Activated CD8-positive, alpha-beta T cell treated with anti-CD3 and anti-CD28 coated beads, Interleukin-2, amount 10 ng/mL, durations not matched to agents 7 days and 5 days (primary cell): ENCODE measurements at regions not wholly inside any gene's neighbourhood (a gene's known extent, or its start where the extent isn't known, plus 50 kb on each side); places are given as distances from the start of the nearest gene placed in this dataset.
"Not testable (repeated sequence)": the region's sequence is repeated elsewhere in the genome, so short reads cannot be mapped to it uniquely, and the experiment has no call there.

Source experiments
- ATAC-seq: fragments of 150-1000 bp; cut with Tn5 transposase; one replicate; pipeline ENCODE4 v1.10.0; 2021; ENCODE audit warnings: moderate library complexity
- CTCF ChIA-PET: fragments of 350-600 bp; sonication (Branson Sonifier 250); formaldehyde crosslinking; loops from one replicate; lab custom pipeline; 2021; ENCODE audit warnings: antibody characterized with exemption; lab: Charles Lee
- POLR2A ChIA-PET: fragments of 350-600 bp; sonication (Branson Sonifier 250); formaldehyde crosslinking; loops from one replicate; lab custom pipeline; 2021; ENCODE audit warnings: antibody characterized with exemption; lab: Charles Lee
- DNase-seq: peaks from one replicate; pipeline ENCODE4 v3.0.0-alpha.2; 2020
- H3K27ac Mint-ChIP-seq: one replicate; pipeline ENCODE4 v1.8.0; 2021; ENCODE audit warnings: mild to moderate bottlenecking, mixed read lengths
- H3K27me3 Mint-ChIP-seq: one replicate; pipeline ENCODE4 v1.8.0; 2021; ENCODE audit warnings: low read depth, mixed read lengths
- H3K36me3 Mint-ChIP-seq: one replicate; pipeline ENCODE4 v1.8.0; 2021; ENCODE audit warnings: low read depth, mixed read lengths
- H3K4me1 Mint-ChIP-seq: one replicate; pipeline ENCODE4 v1.8.0; 2021; ENCODE audit warnings: low read depth, mixed read lengths
- H3K4me3 Mint-ChIP-seq: one replicate; pipeline ENCODE4 v1.8.0; 2021; ENCODE audit warnings: mild to moderate bottlenecking, mixed read lengths
- H3K9me3 Mint-ChIP-seq: one replicate; pipeline ENCODE4 v1.8.0; 2022; ENCODE audit warnings: mixed read lengths; ENCODE audit not compliant: insufficient read depth

DNA sequence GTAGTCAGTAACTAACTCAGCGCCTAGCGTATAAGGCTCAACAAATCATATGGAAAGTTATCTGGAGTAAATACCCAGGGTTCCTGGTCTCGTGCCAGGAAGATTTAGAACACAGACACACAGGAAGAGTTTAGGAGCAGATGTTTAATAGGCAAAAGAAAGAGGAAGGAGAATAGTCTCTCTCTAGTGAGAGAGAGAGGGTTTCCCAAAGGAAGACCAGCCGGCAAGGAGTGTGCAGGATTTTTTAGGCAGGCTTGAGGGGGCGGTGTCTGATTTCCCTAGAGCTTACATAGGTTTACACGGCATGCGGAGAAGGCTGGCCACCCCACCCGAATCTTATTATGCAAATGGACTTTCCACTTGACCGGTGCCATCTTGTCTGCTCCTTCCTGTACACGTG, 284.0 kb upstream of the FRG1 start:
- Mint-ChIP-seq H3K27me3 (no peaks in the 10 kb centered on the region), H3K36me3 (no peaks in the 10 kb centered on the region), H3K9me3 (no peaks in the 10 kb centered on the region), H3K4me3 (no peak overlapping the region), H3K27ac (no peak overlapping the region), H3K4me1 (no peaks in the 10 kb centered on the region)
- DNase-seq: no peak
- no peak for ATAC-seq
- ChIA-PET POLR2A (no interaction called here), CTCF (no interaction called here)

DNA sequence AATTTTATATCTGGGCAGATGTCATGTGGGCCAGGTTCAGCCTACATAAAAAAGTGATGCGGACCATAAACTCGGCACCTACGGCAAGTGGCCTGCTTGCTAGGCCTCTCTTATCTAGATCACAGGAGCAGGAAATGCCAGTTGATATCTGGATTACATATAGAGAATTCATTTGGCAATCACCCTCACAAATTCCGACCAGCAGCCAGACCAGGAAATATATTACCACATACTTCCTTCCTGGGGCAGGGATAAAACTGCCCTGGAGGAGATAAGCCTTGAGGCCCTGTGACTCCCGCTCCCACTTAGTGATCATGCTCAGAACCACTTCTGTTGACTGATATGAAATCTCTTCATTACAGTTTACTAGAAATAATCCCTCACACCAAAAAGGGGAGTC, 282.4 kb upstream of the FRG1 start:
- H3K36me3 Mint-ChIP-seq, DNase-seq, H3K27ac Mint-ChIP-seq, CTCF ChIA-PET, H3K9me3 Mint-ChIP-seq, ATAC-seq, H3K4me3 Mint-ChIP-seq, POLR2A ChIA-PET, H3K4me1 Mint-ChIP-seq, H3K27me3 Mint-ChIP-seq: not testable (repeated sequence)

DNA sequence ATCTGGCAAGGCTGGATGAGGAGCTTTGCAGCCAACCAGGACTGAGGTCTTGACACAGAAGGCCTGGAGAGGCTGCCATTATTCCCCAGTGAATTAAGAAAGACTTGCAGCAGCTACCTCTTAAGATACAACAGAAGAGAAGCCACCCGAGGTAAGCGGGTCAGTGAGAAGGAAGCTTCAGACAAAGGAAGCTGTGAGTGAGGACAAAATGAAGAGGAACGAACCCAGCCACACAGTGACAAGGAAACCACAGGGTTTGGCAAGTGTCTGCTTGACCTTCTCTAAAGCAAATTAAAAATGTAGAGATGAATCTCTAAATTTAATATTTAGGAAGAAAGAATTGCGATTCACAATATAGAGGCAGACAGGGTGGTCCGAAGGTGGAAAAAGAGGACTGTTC, 281.8 kb upstream of the FRG1 start:
- H3K27ac Mint-ChIP-seq, H3K4me3 Mint-ChIP-seq, H3K9me3 Mint-ChIP-seq, POLR2A ChIA-PET, CTCF ChIA-PET, DNase-seq, H3K4me1 Mint-ChIP-seq, H3K27me3 Mint-ChIP-seq, ATAC-seq, H3K36me3 Mint-ChIP-seq: not testable (repeated sequence)

DNA sequence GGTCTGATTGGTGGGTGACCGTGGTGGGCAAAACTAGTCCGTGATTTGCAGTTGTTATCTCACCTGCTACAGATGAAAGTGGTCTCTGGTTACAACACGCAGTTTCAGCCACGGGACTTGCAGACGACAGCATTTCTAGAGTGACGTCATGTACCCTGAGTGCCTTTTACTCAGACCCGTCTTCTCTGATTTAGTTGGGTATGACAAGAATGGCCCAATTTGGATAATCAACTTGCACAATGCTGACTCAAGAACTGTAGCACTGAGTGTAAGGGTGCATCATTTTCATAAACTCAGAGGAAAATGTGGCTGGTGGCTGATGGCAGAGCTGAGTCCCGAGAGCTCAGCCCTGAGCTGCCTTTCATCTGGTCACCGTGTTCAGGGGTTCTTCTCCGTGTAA, 281.4 kb upstream of the FRG1 start:
- no peak overlapping the region for H3K4me3 Mint-ChIP-seq
- ChIA-PET POLR2A (no interaction called here), CTCF (no interaction called here)
- no peaks in the 10 kb centered on the region for H3K27me3 Mint-ChIP-seq
- no peaks in the 10 kb centered on the region for H3K4me1 Mint-ChIP-seq
- H3K9me3 Mint-ChIP-seq: no peaks in the 10 kb centered on the region
- no peak overlapping the region for H3K27ac Mint-ChIP-seq
- H3K36me3 Mint-ChIP-seq: no peaks in the 10 kb centered on the region
- DNase-seq: no peak
- ATAC-seq: no peak

DNA sequence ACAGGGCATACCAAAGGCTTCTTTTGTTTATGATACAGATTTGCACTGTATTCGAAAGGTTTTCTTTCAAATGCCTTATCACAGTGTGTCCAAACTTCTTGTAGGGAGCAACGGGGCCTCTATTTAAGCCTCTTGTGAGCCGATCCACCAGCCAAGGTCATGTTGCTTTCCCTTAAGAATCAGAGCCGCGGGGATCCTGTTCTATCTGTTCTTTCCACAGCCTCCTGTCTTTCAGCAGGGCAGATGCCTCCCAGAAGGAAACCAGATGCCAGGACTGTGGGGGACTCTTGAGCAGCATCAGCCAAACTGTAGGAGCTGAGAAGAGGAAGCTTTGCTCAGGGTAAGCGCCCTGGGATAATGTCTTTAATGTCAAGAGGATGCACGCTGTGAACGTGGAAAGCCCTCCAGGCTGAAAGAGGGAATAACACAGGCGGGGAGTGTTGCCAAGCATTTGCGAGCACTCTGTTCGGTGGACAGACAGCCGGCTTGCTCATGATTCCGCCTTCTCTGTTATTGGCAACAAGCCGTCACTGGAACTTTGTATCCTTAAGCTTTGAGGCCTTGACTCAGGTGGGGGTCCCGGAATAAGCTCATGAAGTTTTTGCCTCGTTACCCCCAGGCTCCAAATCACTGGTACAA, 279.8 kb upstream of the FRG1 start:
- Mint-ChIP-seq H3K9me3 (no peaks in the 10 kb centered on the region), H3K27me3 (no peaks in the 10 kb centered on the region), H3K4me1 (no peaks in the 10 kb centered on the region), H3K4me3 (no peak overlapping the region), H3K27ac (no peak overlapping the region), H3K36me3 (no peaks in the 10 kb centered on the region)
- DNase-seq: no peak
- ChIA-PET CTCF (no interaction called here), POLR2A (no interaction called here)
- ATAC-seq: no peak

DNA sequence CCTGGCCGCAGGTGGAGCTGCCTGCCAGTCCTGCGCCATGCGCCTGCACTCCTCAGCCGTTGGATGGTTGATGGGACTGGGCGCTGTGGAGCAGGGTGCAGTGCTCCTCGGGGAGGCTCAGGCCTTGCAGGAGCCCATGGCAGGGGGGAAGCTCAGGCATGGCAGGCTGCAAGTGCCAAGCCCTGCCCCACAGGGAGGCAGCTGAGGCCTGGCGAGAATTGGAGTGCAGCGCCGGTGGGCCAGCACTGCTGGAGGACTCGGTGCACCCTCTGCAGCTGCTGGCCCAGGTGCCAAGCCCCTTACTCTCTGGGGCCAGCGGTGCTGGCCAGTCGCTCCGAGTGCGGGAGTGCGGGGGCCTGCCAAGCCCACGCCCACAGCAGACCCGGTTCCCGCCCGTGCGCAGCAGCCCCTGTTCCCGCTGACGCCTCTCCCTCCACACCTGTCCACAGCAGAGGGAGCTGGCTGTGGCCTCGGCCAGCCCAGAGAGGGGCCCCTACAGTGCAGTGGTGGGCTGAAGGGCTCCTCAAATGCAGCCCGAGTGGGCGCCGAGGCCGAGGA, 275.9 kb upstream of the FRG1 start:
- ATAC-seq (no peak), DNase-seq (no peak)
- Mint-ChIP-seq H3K9me3 (no peaks in the 10 kb centered on the region), H3K36me3 (no peaks in the 10 kb centered on the region), H3K27ac (no peak overlapping the region), H3K4me3 (no peak overlapping the region), H3K4me1 (no peaks in the 10 kb centered on the region), H3K27me3 (no peaks in the 10 kb centered on the region)
- ChIA-PET POLR2A (no interaction called here), CTCF (no interaction called here)

DNA sequence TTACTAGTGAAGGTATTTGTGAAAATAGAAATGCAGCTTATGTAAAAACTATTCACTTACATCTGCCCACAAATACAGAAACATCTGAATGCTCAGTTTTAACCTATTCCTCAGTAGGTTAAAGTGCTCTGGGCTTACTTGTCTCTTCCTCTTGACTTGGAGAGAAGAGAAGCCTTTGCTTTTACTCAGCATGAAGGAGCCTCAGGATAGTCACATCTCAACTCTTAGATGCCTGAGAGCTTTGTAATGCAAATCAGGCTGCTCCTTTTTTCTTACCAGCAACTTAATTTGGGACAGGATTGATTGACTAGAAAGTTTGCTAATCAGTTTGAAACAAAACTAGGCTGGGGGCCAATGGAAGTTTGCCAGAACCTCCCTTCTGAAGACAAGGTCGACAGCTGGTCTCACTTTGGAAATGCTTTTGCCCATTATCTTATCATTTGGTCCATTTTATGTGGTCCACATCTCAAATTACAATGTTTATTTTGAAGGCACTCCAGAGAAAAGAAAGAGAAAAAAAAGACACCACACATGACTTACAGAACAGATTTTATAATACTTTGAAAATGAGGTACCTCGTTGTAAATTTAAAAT, 274.9 kb upstream of the FRG1 start:
- H3K4me3 Mint-ChIP-seq, POLR2A ChIA-PET, ATAC-seq, CTCF ChIA-PET, H3K4me1 Mint-ChIP-seq, H3K27ac Mint-ChIP-seq, DNase-seq, H3K9me3 Mint-ChIP-seq, H3K36me3 Mint-ChIP-seq, H3K27me3 Mint-ChIP-seq: not testable (repeated sequence)

DNA sequence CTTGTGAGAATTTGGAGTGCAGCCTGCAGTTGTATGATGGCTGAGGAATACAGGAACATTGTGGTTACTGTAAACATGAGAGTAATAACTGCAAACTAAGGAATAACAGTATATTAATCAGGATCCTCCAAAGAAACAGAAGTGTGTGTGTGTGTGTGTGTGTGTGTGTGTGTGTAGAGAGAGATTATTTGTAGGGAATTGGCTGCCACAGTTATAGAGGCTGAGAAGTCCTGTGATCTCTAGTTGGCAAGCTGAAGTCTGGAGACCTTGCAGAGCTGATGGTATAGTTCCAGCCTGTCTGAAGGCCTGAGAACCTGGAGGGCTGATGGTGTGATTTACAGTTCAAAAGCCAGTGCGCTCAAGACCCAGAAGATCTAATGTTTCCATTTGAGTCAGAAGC, 273.3 kb upstream of the FRG1 start:
- H3K9me3 Mint-ChIP-seq, DNase-seq, H3K27ac Mint-ChIP-seq, H3K4me3 Mint-ChIP-seq, CTCF ChIA-PET, POLR2A ChIA-PET, H3K4me1 Mint-ChIP-seq, ATAC-seq, H3K27me3 Mint-ChIP-seq, H3K36me3 Mint-ChIP-seq: not testable (repeated sequence)

DNA sequence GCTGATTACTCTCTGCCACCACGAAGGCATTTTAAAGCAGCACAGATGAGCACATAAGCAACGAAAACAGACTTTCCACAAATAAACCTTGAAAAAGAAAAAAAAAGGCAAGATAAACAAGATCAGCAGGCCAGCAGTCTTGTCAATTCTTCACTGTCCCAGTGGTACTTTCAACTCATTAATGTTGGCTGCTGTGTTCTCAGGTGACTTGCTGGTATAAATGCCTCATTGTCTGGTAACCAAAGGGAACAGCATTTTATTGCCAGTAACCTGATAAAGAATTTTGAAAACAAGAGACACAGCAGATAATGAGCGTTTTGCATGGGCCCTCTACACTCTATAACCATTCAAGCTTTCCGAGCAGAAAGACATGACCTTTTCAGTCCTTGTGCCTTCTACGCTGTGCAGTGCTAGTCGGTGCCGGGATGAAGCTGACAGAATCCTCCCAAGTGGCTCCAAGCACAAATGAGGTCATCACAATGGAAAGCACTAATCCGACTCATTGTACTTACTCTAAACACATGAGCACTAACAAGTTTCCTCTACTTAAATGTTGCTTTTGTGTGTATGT, 242.9 kb upstream of the FRG1 start:
- H3K36me3 Mint-ChIP-seq, CTCF ChIA-PET, DNase-seq, H3K27me3 Mint-ChIP-seq, H3K4me1 Mint-ChIP-seq, H3K9me3 Mint-ChIP-seq, ATAC-seq, POLR2A ChIA-PET, H3K4me3 Mint-ChIP-seq, H3K27ac Mint-ChIP-seq: not testable (repeated sequence)

DNA sequence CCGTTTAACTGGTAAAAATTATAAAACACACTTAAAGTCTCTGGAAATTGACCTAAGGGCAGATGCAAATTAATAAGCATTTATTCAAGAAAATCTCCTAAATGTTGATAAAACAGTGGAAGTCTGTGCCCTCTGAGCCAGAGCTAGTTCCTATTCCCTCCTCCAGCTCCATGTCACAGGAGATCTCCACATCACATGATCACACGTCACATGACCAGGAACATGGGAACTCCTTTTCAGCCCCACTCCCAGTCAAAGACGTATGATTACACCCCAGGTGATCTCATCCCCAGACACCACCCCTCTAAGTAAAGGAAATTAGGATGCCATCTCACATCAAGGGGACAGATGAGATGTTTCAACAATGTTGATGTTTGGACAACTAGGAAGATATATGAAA, 237.7 kb upstream of the FRG1 start:
- H3K27me3 Mint-ChIP-seq: not testable (repeated sequence)

DNA sequence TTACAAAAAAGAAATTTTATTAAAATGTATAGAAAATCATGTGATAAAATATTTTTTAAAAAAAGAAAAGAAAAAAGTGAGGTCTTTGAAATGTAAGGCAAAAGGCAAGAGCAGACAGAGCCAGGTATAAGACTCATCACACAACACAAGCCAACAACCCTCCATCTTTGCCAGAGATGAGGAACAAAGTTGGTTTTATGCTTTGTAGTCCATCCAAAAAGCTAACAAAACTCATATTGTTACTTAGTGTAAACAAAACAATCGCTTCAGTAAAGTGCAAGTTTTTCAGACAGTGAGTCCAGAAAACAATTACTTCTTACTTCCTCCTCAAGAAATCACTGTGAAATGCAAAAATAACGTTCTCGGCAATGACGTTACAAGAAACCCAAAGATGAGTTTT, 233.9 kb upstream of the FRG1 start:
- H3K27ac Mint-ChIP-seq, H3K4me1 Mint-ChIP-seq, H3K36me3 Mint-ChIP-seq, H3K4me3 Mint-ChIP-seq, CTCF ChIA-PET, H3K27me3 Mint-ChIP-seq, POLR2A ChIA-PET, H3K9me3 Mint-ChIP-seq, DNase-seq, ATAC-seq: not testable (repeated sequence)

More for the DNA sequence above, 237.7 kb upstream of the FRG1 start:
- DNase-seq, CTCF ChIA-PET, H3K4me1 Mint-ChIP-seq, H3K9me3 Mint-ChIP-seq, H3K36me3 Mint-ChIP-seq, ATAC-seq, H3K4me3 Mint-ChIP-seq, POLR2A ChIA-PET, H3K27ac Mint-ChIP-seq: not testable (repeated sequence)

DNA sequence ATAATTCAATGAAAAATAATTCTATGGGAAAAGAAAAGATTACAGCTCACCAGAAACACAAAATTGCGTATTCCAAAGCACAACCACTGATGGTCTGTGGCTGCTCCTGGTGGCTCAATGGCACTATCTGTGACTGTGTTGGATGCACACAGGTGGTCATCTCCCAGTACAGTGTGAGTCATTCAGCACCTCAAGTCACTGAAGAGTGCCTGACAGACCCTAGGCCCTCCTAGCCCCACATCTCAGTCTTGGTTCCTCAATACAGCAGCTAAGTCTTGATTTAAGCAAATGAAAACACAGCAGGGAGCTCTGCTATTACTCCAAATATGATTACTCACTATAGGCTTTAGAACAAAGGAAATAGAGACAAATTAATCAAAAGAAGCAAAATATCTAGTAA, 233.4 kb upstream of the FRG1 start:
- CTCF ChIA-PET, H3K4me1 Mint-ChIP-seq, H3K36me3 Mint-ChIP-seq, DNase-seq, H3K27me3 Mint-ChIP-seq, H3K4me3 Mint-ChIP-seq, POLR2A ChIA-PET, ATAC-seq, H3K9me3 Mint-ChIP-seq, H3K27ac Mint-ChIP-seq: not testable (repeated sequence)
